HG03439 (cell line): ENCODE measurements at regions not wholly inside any gene's neighbourhood (a gene's known extent, or its start where the extent isn't known, plus 50 kb on each side); places are given as distances from the start of the nearest gene placed in this dataset.

Experiments
- ATAC-seq: cut with Tn5 transposase; IDR thresholded peaks from one replicate; pipeline ENCODE4 v1.9.1; 2021; ENCODE audit warnings: mild to moderate bottlenecking, moderate library complexity; ENCODE audit not compliant: unreplicated experiment

DNA sequence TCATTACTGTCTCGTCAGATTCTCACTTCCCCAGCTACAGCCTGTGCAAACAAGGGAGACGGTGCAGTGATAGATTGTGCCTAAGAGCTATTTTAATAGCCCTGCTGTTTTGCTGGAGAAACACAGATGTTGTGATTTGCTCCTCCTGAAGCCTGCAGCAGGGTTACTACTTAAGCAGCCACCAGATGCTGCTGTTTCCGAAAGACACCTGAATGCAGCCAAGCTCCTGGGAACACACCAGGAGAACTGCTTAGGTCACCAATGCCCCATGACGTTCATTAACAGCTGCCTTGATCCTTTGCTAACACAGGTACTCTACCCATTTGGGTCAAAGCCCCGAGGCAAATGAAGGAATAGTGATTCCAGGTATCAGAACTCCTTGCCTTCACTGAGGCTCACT, 411.8 kb upstream of the DAB1 start:
- no peak for ATAC-seq

- ATAC-seq = no peak
Observed at GRCh38 chr1:57833296-57833695, 409.4 kb upstream of the DAB1 start.

GRCh38 chr1:57832612-57833011, 408.8 kb upstream of the DAB1 start:
- no peak for ATAC-seq

DNA sequence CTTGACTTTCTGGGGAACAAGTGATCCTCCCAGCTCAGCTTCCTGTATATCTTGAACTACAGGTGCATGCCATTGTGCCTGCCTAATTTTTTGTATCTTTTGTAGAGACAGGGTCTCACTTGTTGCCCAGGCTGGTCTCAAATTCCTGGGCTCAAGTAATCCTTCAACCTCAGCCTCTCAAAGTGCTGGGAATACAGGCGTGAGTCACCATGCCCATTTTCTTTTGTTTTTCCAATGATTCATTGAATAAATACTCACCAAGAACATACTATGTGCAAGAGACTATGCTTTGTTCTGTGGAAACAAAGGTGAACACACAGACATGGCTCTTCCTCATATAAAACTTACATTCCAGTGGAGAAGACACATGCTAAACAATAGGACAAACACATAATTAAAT, 407.8 kb upstream of the DAB1 start:
- ATAC-seq = no peak

GRCh38 chr1:57826535-57826934, 402.7 kb upstream of the DAB1 start:
- ATAC-seq = no peak

DNA sequence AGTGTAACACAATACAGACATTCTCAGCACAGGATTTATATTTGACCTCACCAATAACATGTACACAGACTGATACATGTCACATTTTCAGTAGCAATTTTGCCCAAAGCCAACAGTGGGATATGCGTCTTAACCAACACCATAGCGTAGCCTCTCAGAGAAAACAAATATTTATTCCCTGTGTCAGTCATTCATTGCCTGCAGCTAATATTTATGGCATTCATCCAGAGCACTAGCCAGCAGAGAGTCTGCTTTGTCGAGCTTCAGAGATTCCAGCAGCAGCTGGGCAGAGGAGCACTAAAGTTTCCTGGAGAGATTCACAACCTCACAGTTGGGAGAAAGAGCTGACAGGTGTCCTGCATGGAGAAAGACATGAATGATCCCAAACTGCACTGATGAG, 400.7 kb upstream of the DAB1 start:
- ATAC-seq = no peak

GRCh38 chr1:57820356-57821095, 396.7 kb upstream of the DAB1 start:
- no peak for ATAC-seq

GRCh38 chr1:57819893-57820292, 396.0 kb upstream of the DAB1 start:
- no peak for ATAC-seq

DNA sequence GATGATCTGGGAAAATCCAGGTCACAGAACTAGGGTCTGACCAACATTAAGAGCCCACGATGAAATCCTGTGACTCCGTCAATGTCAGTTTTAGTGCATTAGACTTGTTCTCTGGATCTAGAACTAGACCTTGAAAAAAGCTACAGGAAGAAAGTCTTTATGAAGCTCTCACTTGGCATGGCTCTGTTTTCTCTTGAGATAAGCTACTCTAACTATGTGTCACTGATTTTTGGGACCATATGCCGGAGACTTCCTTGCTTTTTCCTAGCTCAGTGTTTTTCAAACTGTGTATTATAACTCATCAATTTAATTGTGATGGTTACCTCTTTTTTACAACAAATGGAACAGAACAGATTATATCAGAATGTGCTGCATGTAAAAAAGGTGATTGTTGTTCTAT, 379.7 kb upstream of the DAB1 start:
- ATAC-seq = no peak

DNA sequence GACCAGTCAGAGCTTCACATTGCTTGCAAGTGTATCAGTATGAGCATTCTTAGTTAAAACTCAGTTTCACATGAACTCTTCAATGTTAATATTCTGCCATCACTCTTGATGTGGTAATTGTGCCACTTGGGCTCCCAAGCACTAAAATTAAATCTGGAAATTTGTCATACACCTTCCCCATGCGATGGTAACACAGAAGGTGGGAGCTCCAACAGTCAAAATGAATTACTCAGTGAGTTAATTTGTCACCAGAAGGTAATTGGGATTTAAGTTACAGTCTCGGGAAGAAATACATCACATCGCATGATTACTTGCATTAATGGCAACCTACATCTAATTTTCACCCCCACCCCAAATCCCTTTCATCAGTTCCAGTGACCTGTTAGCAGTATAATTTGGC, 376.5 kb upstream of the DAB1 start:
- ATAC-seq = no peak

DNA sequence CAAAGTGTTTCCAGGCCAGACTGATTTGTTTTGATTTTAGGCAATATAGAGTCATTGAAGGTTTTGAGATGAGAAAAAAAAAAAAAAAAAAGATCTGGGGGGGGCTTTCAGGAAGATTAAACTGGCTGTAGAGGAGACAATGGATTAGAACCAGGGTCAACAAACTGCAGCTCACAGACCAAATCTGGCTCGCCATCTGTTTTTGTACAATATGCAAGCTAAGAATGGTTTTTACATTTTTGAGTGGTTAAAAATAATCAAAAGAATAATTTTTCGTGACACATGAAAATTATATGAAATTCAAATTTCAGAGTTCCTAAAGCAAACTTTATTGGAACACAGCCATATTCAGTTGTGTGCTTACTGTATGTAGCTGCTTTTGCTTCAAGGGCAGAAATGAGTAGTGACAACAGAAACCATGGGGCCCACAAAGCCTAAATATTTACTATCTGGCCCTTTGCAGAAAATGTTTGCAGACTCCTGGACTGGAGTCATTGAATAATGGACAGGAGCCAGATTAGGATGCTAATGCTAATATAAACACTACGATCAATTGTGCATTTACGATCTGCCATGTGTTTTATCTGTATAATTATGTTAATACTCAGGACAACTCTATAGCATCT, 375.7 kb upstream of the DAB1 start:
- no peak for ATAC-seq

GRCh38 chr1:57798543-57798942, 374.7 kb upstream of the DAB1 start:
- no peak for ATAC-seq

DNA sequence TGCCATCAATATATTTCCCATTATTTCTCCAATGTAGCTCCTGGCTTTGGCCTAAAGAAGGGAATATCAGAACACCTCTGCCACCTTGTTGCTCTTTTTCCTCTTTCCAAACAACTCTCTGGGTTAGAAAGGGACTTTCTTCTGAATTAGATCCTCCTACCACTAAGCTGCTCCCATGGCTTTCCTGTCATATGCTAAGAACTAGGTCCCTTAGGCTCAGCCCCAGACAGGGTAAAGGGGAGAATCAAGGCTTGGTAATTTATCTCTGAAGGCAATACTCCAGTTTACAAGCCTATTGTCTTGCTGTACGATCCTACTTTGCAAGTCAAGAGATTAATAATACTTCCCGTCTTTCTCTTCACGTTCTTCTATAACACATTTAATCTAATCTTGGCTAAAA, 373.2 kb upstream of the DAB1 start:
- ATAC-seq = no peak

DNA sequence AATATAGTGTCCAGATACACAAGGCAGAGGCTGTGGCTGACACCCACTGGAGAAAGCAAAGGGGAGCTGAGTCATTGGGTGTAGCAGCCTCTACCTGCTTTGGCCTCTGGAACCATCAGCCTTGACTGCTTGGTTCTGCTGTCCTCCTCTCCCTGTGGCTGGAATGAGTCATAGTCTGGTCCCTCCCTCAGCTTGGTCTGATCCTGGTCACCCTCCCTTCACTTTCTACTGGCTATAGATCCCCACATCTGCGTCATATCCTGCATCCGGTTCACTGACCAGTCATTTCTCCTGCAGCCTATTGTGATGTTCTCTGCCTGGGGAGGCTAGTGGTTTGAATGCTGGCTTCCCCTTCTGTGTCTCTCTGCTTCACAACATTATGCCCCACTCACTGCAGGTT, 372.8 kb upstream of the DAB1 start:
- ATAC-seq = no peak

- ATAC-seq = no peak
Observed at GRCh38 chr1:57795886-57796285, 372.0 kb upstream of the DAB1 start.

DNA sequence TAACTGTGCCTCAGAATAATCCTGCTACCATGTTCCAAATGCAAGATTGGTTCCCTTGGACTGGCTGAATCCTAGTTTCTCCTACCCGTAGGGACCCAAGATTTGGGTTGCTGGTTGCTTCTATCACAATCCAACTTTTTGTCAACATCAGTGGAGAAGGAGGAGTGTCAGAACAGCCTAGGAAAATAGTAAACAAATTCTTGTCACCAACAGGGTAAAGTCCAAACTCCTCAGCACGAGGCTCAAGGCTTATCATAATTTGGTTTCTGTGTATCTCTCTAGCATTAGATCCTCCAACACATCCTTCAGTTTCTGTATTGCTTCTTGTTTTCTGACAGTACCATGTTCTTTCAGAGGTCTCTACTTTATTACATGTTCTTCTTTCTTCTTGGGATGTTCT, 370.2 kb upstream of the DAB1 start:
- ATAC-seq = no peak

- ATAC-seq = no peak
Observed at GRCh38 chr1:57791497-57791896, 367.6 kb upstream of the DAB1 start.

DNA sequence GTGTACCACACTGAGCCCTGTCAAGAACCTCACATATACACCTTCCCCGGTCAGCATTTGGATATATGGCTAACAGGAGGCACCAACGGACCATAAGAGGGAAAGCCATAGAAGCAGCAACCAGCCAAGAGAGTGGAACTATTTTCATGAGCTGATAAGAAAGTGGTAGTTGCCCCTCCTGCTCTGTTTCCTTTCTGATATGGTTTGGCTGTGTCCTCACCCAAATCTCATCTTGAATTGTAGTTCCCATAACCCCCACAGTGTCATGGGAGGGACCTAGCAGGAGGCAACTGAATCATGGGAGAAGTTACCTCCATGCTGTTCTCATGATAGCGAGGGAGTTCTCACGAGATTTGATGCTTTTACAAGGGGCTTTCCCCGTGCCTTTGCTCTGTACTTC, 366.1 kb upstream of the DAB1 start:
- ATAC-seq = no peak

- no peak for ATAC-seq
Observed at GRCh38 chr1:57788313-57788712, 364.5 kb upstream of the DAB1 start.

GRCh38 chr1:57784356-57784755, 360.5 kb upstream of the DAB1 start:
- no peak for ATAC-seq

GRCh38 chr1:57782357-57782756, 358.5 kb upstream of the DAB1 start:
- ATAC-seq = no peak

- ATAC-seq = no peak
Observed at GRCh38 chr1:57772580-57773195, 348.8 kb upstream of the DAB1 start.
